ENCODE measurements at regions not wholly inside any gene's neighbourhood (a gene's known extent, or its start where the extent isn't known, plus 50 kb on each side); places are given as distances from the start of the nearest gene placed in this dataset.

DNA sequence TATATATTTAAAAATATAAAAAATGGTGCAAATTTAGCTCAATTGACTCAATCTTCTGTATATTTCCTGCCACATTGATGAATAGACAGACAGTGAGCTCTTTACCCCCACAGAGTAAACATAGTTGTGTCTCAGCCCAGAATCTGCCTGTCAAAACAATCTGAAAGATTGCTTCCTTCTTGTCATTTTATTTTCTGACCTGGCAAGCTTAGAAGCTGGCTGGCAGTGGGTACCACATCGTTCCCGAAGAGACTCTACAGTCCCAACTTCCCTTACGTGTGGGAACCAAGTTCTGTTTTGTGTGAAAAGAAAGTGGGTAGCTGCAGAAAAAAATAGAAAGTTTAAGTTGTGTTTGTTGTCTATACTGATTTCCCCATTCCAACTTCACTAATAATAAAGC is 629.3 kb upstream of the NEGR1 start:
- Histone ChIP-seq H3K18ac (ENCODE audit: low read length) (no peak overlapping the region), H2BK120ac (ENCODE audit: low read depth, low read length) (no peak overlapping the region), H3K27ac (ENCODE audit: low read depth, low read length) (no peak overlapping the region), H3K4me1 (ENCODE audit: control insufficient read depth, low read depth, low read length) (no peaks in the 10 kb centered on the region), H4K5ac (ENCODE audit: low read length) (no peak overlapping the region), H3K4me2 (ENCODE audit: low read length) (no peak overlapping the region), H4K8ac (ENCODE audit: low read depth, low read length) (no peak overlapping the region), H3K4ac (ENCODE audit: low read depth, low read length) (no peak overlapping the region), H2BK15ac (replicated peaks; ENCODE audit: low read depth) (no peak overlapping the region), H3K36me3 (ENCODE audit: control insufficient read depth, insufficient read depth, low read length) (no peaks in the 10 kb centered on the region), H2BK5ac (ENCODE audit: low read length) (no peak overlapping the region), H3K79me2 (ENCODE audit: control insufficient read depth, insufficient read depth, low read length) (no peaks in the 10 kb centered on the region), H3K4me3 (ENCODE audit: low read length) (no peak overlapping the region), H3K23ac (ENCODE audit: low read length) (no peak overlapping the region), H3K56ac (ENCODE audit: low read length) (no peak overlapping the region), H3K27me3 (ENCODE audit: insufficient read depth, low read length, poor library complexity) (no peaks in the 10 kb centered on the region), H2AK5ac (ENCODE audit: low read length) (no peak overlapping the region), H3K9ac (ENCODE audit: low read length) (no peak overlapping the region), H3K79me1 (ENCODE audit: low read length) (no peaks in the 10 kb centered on the region)
- DNase-seq: no peak
- WGBS (ENCODE audit: extremely low coverage, insufficient coverage, low lambda C conversion rate): no CpG with 5 or more reads among the region's 3 CpGs

DNA sequence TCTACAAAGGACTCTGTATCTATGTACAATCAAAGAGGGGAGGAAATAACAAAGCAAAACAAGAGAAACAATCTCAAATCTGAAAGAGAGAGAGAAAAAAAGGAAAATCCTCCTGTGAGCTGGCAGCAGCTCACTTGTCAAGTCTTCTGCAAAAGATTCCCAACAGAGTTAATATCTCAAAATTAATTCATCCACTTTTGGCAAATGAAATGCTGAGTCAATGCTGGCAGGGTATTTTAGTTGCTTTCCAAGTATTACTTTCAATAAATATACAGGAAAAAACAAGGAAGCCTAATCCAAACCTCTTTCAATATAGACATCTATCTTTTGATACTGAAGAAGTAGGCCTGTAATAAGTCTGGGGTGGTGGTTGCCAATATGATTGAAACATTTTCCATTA is 613.9 kb upstream of the NEGR1 start:
- Histone ChIP-seq H3K4me2 (ENCODE audit: low read length) (no peak overlapping the region), H3K56ac (ENCODE audit: low read length) (no peak overlapping the region), H3K79me1 (ENCODE audit: low read length) (no peaks in the 10 kb centered on the region), H3K36me3 (ENCODE audit: control insufficient read depth, insufficient read depth, low read length) (no peaks in the 10 kb centered on the region), H3K23ac (ENCODE audit: low read length) (no peak overlapping the region), H2AK5ac (ENCODE audit: low read length) (no peak overlapping the region), H3K9ac (ENCODE audit: low read length) (no peak overlapping the region), H2BK15ac (replicated peaks; ENCODE audit: low read depth) (no peak overlapping the region), H2BK5ac (ENCODE audit: low read length) (no peak overlapping the region), H2BK120ac (ENCODE audit: low read depth, low read length) (no peak overlapping the region), H4K5ac (ENCODE audit: low read length) (no peak overlapping the region), H3K27ac (ENCODE audit: low read depth, low read length) (no peak overlapping the region), H3K27me3 (ENCODE audit: insufficient read depth, low read length, poor library complexity) (no peaks in the 10 kb centered on the region), H3K4ac (ENCODE audit: low read depth, low read length) (no peak overlapping the region), H3K4me1 (ENCODE audit: control insufficient read depth, low read depth, low read length) (no peaks in the 10 kb centered on the region), H3K4me3 (ENCODE audit: low read length) (no peak overlapping the region), H3K79me2 (ENCODE audit: control insufficient read depth, insufficient read depth, low read length) (no peaks in the 10 kb centered on the region), H4K8ac (ENCODE audit: low read depth, low read length) (no peak overlapping the region), H3K18ac (ENCODE audit: low read length) (no peak overlapping the region)
- DNase-seq: no peak

DNA sequence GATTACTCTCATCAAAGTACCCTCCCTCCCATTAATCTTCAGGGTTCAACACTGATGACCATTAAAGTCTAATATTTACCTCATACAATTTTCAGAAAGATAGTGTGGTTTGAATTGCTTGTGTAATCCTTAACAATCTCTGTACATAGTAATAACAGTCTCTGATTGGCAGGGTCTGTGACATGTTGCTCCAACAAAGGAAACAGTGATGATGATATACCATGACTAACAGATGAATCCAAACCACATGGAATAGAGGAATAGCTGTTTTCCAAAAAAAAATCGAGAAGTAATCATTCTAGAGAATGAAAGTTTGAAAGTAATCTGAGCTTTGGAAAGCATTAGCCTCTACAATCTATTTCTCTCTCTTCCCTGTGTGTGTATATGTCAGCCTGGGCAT is 610.1 kb upstream of the NEGR1 start:
- WGBS (ENCODE audit: extremely low coverage, insufficient coverage, low lambda C conversion rate): no CpG with 5 or more reads among the region's 1 CpG
- H4K8ac ChIP-seq (ENCODE audit: low read depth, low read length): no peak overlapping the region
- no peaks in the 10 kb centered on the region for H3K79me2 ChIP-seq (ENCODE audit: control insufficient read depth, insufficient read depth, low read length)
- no peak overlapping the region for H3K27ac ChIP-seq (ENCODE audit: low read depth, low read length)
- H3K4me3 ChIP-seq (ENCODE audit: low read length): no peak overlapping the region
- no peak overlapping the region for H3K18ac ChIP-seq (ENCODE audit: low read length)
- no peaks in the 10 kb centered on the region for H3K4me1 ChIP-seq (ENCODE audit: control insufficient read depth, low read depth, low read length)
- no peaks in the 10 kb centered on the region for H3K27me3 ChIP-seq (ENCODE audit: insufficient read depth, low read length, poor library complexity)
- no peak overlapping the region for H3K4me2 ChIP-seq (ENCODE audit: low read length)
- H4K5ac ChIP-seq (ENCODE audit: low read length): no peak overlapping the region
- H3K4ac ChIP-seq (ENCODE audit: low read depth, low read length): no peak overlapping the region
- H3K23ac ChIP-seq (ENCODE audit: low read length): no peak overlapping the region
- no peaks in the 10 kb centered on the region for H3K36me3 ChIP-seq (ENCODE audit: control insufficient read depth, insufficient read depth, low read length)
- H3K79me1 ChIP-seq (ENCODE audit: low read length): no peaks in the 10 kb centered on the region
- no peak overlapping the region for H2BK15ac ChIP-seq (replicated peaks; ENCODE audit: low read depth)
- H2AK5ac ChIP-seq (ENCODE audit: low read length): no peak overlapping the region
- H3K9ac ChIP-seq (ENCODE audit: low read length): no peak overlapping the region
- no peak overlapping the region for H3K56ac ChIP-seq (ENCODE audit: low read length)
- H2BK5ac ChIP-seq (ENCODE audit: low read length): no peak overlapping the region
- DNase-seq: no peak
- no peak overlapping the region for H2BK120ac ChIP-seq (ENCODE audit: low read depth, low read length)

DNA sequence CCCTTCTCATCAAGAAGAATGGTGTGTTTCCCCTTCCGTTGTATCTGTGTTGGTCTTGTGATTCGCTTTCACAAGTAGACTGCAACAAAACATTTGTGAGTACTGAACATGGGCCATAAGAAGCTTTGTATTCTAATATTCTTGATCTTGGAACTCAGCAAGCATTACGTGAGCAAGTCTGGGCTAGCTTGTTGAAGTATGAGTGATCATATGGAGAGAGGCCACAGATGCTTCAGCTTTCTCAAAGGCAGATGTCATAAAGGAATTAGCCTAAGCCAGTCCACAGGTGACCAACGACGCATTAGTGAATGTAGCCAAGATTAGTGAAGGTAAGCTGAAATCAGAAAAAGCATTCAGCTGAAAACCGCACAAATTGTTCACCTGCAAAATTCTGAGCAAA is 609.6 kb upstream of the NEGR1 start:
- no CpG with 5 or more reads among the region's 6 CpGs for WGBS (ENCODE audit: extremely low coverage, insufficient coverage, low lambda C conversion rate)
- Histone ChIP-seq H3K18ac (ENCODE audit: low read length) (no peak overlapping the region), H2BK5ac (ENCODE audit: low read length) (no peak overlapping the region), H2BK15ac (replicated peaks; ENCODE audit: low read depth) (no peak overlapping the region), H3K4me3 (ENCODE audit: low read length) (no peak overlapping the region), H3K79me1 (ENCODE audit: low read length) (no peaks in the 10 kb centered on the region), H3K36me3 (ENCODE audit: control insufficient read depth, insufficient read depth, low read length) (no peaks in the 10 kb centered on the region), H2BK120ac (ENCODE audit: low read depth, low read length) (no peak overlapping the region), H3K23ac (ENCODE audit: low read length) (no peak overlapping the region), H3K27ac (ENCODE audit: low read depth, low read length) (no peak overlapping the region), H3K4me2 (ENCODE audit: low read length) (no peak overlapping the region), H4K5ac (ENCODE audit: low read length) (no peak overlapping the region), H4K8ac (ENCODE audit: low read depth, low read length) (no peak overlapping the region), H3K79me2 (ENCODE audit: control insufficient read depth, insufficient read depth, low read length) (no peaks in the 10 kb centered on the region), H3K4ac (ENCODE audit: low read depth, low read length) (no peak overlapping the region), H3K9ac (ENCODE audit: low read length) (no peak overlapping the region), H3K56ac (ENCODE audit: low read length) (no peak overlapping the region), H2AK5ac (ENCODE audit: low read length) (no peak overlapping the region), H3K4me1 (ENCODE audit: control insufficient read depth, low read depth, low read length) (no peaks in the 10 kb centered on the region), H3K27me3 (ENCODE audit: insufficient read depth, low read length, poor library complexity) (no peaks in the 10 kb centered on the region)
- DNase-seq: no peak

DNA sequence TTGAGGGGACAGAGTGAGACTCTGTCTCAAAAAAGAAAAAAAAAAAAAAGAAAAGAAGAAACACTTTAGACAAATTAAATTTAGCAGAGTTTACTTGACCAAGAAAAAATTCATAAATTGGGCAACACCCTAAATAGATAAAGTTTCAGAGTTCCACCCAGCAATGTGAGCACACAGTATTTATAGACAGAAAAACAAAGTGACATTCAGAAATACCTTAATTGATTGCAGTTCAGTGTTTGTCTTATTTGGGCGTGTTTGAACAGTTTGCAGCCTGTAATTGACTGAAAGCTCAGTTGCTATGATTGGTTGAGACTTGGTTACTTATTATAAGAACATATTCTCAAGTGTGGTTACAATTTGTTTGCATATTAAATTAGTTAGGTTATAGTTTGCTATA is 603.5 kb upstream of the NEGR1 start:
- H3K36me3 ChIP-seq (ENCODE audit: control insufficient read depth, insufficient read depth, low read length): no peaks in the 10 kb centered on the region
- no peak for DNase-seq
- no peaks in the 10 kb centered on the region for H3K79me2 ChIP-seq (ENCODE audit: control insufficient read depth, insufficient read depth, low read length)
- no peak overlapping the region for H2BK120ac ChIP-seq (ENCODE audit: low read depth, low read length)
- H3K23ac ChIP-seq (ENCODE audit: low read length): no peak overlapping the region
- H4K5ac ChIP-seq (ENCODE audit: low read length): no peak overlapping the region
- no peaks in the 10 kb centered on the region for H3K79me1 ChIP-seq (ENCODE audit: low read length)
- no peak overlapping the region for H3K9ac ChIP-seq (ENCODE audit: low read length)
- H2AK5ac ChIP-seq (ENCODE audit: low read length): no peak overlapping the region
- no peak overlapping the region for H3K56ac ChIP-seq (ENCODE audit: low read length)
- no peak overlapping the region for H2BK5ac ChIP-seq (ENCODE audit: low read length)
- no peak overlapping the region for H3K4me2 ChIP-seq (ENCODE audit: low read length)
- H3K18ac ChIP-seq (ENCODE audit: low read length): no peak overlapping the region
- no CpG with 5 or more reads among the region's 1 CpG for WGBS (ENCODE audit: extremely low coverage, insufficient coverage, low lambda C conversion rate)
- no peak overlapping the region for H4K8ac ChIP-seq (ENCODE audit: low read depth, low read length)
- no peaks in the 10 kb centered on the region for H3K27me3 ChIP-seq (ENCODE audit: insufficient read depth, low read length, poor library complexity)
- no peak overlapping the region for H2BK15ac ChIP-seq (replicated peaks; ENCODE audit: low read depth)
- no peaks in the 10 kb centered on the region for H3K4me1 ChIP-seq (ENCODE audit: control insufficient read depth, low read depth, low read length)
- no peak overlapping the region for H3K4me3 ChIP-seq (ENCODE audit: low read length)
- H3K27ac ChIP-seq (ENCODE audit: low read depth, low read length): no peak overlapping the region
- H3K4ac ChIP-seq (ENCODE audit: low read depth, low read length): no peak overlapping the region

DNA sequence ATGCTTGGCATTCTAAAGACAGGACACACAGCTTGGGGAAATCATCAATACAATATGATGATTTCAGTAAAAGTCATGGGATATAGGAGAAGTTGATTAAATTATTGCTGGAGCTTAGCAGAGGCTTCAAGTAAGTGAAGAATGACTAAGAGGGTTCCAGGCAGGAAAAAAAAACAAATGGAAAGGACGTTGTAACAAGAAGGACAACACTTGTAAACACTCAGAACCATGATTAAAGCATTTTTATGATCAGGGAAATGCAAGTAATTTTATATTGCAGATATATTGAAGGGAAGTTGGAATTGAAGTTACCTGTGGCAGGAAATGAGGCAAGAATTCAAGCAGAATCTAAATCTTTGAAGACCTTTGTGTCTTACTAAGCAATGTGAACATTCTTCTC is 602.7 kb upstream of the NEGR1 start:
- H3K4ac ChIP-seq (ENCODE audit: low read depth, low read length): no peak overlapping the region
- no peak overlapping the region for H2BK15ac ChIP-seq (replicated peaks; ENCODE audit: low read depth)
- H3K27me3 ChIP-seq (ENCODE audit: insufficient read depth, low read length, poor library complexity): no peaks in the 10 kb centered on the region
- H3K56ac ChIP-seq (ENCODE audit: low read length): no peak overlapping the region
- no peak overlapping the region for H4K5ac ChIP-seq (ENCODE audit: low read length)
- H3K27ac ChIP-seq (ENCODE audit: low read depth, low read length): no peak overlapping the region
- H3K4me2 ChIP-seq (ENCODE audit: low read length): no peak overlapping the region
- no peak overlapping the region for H2BK5ac ChIP-seq (ENCODE audit: low read length)
- no peaks in the 10 kb centered on the region for H3K79me1 ChIP-seq (ENCODE audit: low read length)
- no peak overlapping the region for H3K4me3 ChIP-seq (ENCODE audit: low read length)
- no peak overlapping the region for H3K23ac ChIP-seq (ENCODE audit: low read length)
- H3K36me3 ChIP-seq (ENCODE audit: control insufficient read depth, insufficient read depth, low read length): no peaks in the 10 kb centered on the region
- H3K79me2 ChIP-seq (ENCODE audit: control insufficient read depth, insufficient read depth, low read length): no peaks in the 10 kb centered on the region
- no peak overlapping the region for H2AK5ac ChIP-seq (ENCODE audit: low read length)
- H3K9ac ChIP-seq (ENCODE audit: low read length): no peak overlapping the region
- H3K18ac ChIP-seq (ENCODE audit: low read length): no peak overlapping the region
- DNase-seq: no peak
- no CpG with 5 or more reads among the region's 1 CpG for WGBS (ENCODE audit: extremely low coverage, insufficient coverage, low lambda C conversion rate)
- H4K8ac ChIP-seq (ENCODE audit: low read depth, low read length): no peak overlapping the region
- H3K4me1 ChIP-seq (ENCODE audit: control insufficient read depth, low read depth, low read length): no peaks in the 10 kb centered on the region
- H2BK120ac ChIP-seq (ENCODE audit: low read depth, low read length): no peak overlapping the region

Measured in mesendoderm (in vitro differentiated cells).